Uterus (tissue), 3 donors: ENCODE measurements at regions not wholly inside any gene's neighbourhood (a gene's known extent, or its start where the extent isn't known, plus 50 kb on each side); places are given as distances from the start of the nearest gene placed in this dataset.
"Not testable (repeated sequence)": the region's sequence is repeated elsewhere in the genome, so short reads cannot be mapped to it uniquely, and the experiment has no call there.

Experiments
- DNase-seq, 2 donors: peaks; one replicate each; pipeline ENCODE4 v3.0.0-alpha.2; 2019 to 2020
- H3K27ac ChIP-seq, 2 donors: fragments of 200-600 bp; sonication (generic); 1 replicate in 1 of 2; 2 replicates in 1 of 2; pipeline ENCODE4 v1.5.1; 2016 to 2018
- H3K27me3 ChIP-seq, 2 donors: fragments of 200-600 bp; sonication (generic); one replicate each; pipeline ENCODE4 v1.5.1; 2018 to 2019; ENCODE audit warnings: control low read depth in 1 of 2
- H3K36me3 ChIP-seq, 2 donors: fragments of 200-600 bp; sonication (generic); one replicate each; pipeline ENCODE4 v1.5.1; 2019; ENCODE audit warnings: control low read depth in 1 of 2
- H3K4me1 ChIP-seq, 2 donors: fragments of 200-600 bp; sonication (generic); one replicate each; pipeline ENCODE4 v1.5.1; 2018 to 2019; ENCODE audit warnings: control low read depth in 1 of 2
- H3K4me3 ChIP-seq, 2 donors: fragments of 200-600 bp; sonication (generic); 1 replicate in 1 of 2; 2 replicates in 1 of 2; pipeline ENCODE4 v1.5.1; 2018 to 2019; ENCODE audit warnings: mild to moderate bottlenecking in 1 of 2
- H3K9me3 ChIP-seq, 2 donors: fragments of 200-600 bp; sonication (generic); one replicate each; pipeline ENCODE4 v1.5.1; 2019; ENCODE audit warnings: control low read depth in 1 of 2
- CTCF ChIP-seq, 4 experiments: fragments of 200-600 bp in 2 of 4; fragments of 450-650 bp in 2 of 4; sonication (generic) in 2 of 4; IDR thresholded peaks; one replicate each; pipeline ENCODE4 v1.5.1; 2016 to 2019; ENCODE audit warnings: antibody characterized with exemption in 4 of 4, mild to moderate bottlenecking in 2 of 4, moderate library complexity in 1 of 4
- POLR2A ChIP-seq, 2 donors: fragments of 450-650 bp; IDR thresholded peaks; one replicate each; pipeline ENCODE4 v1.6.1; 2016; ENCODE audit warnings: antibody characterized with exemption in 2 of 2, mild to moderate bottlenecking in 1 of 2, moderate library complexity in 1 of 2
- intact Hi-C: fragments of 100-400 bp; cut with DNase I; formaldehyde crosslinking; loops from one replicate; pipeline ENCODE4 v1.15.1; 2023; ENCODE audit warnings: low total_unique reads
- donor health status: DM: yes; HTN: yes; CAD: no.

DNA sequence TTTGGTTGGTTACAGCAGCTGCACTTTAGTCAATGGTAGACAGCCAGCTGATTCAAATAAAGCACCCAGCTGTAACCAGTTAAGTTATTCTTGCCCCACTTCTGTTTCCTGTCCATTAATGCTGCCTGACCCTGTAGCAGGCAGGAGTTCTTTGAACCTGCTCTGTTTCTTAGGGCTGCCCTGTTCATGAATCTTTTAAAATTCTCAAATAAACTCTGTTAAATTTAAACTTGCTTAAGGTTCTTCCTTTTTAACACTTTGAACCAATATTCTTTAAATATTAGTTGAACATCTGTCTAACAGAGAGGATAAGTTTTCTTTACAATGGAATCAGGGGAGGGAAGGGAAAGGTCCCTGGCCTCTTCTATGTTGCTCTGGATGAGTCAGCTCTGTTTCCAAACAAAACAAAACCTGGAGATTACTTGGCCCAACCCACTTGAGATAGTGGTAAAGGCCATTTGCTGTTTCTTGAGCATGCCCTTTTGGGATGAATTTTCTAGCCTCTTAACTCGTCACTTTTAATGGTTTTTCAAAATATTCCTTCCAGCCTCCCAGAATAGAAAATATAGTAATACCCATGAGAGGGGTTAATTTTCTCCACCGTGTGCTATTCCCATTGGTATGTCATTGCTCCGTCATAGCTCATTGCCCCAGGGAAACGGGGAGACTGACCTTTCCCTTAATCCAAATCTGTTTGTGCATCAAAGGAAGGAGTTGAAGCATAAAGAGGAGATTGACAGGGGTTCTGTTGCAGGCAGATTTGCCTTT is 112.1 kb upstream of the FHL2 start:
- Histone ChIP-seq H3K36me3 (no peaks in the 10 kb centered on the region), H3K9me3 (no peaks in the 10 kb centered on the region), H3K4me1 (no peaks in the 10 kb centered on the region), H3K4me3 (no peak overlapping the region), H3K27ac (no peak overlapping the region), H3K27me3 (no peaks in the 10 kb centered on the region)
- TF ChIP-seq POLR2A (IDR thresholded peaks at IDR 0.05) (no peak), CTCF (IDR thresholded peaks at IDR 0.05) (no peak)
- intact Hi-C loops, result no loop called here
- DNase-seq, result no peak

DNA sequence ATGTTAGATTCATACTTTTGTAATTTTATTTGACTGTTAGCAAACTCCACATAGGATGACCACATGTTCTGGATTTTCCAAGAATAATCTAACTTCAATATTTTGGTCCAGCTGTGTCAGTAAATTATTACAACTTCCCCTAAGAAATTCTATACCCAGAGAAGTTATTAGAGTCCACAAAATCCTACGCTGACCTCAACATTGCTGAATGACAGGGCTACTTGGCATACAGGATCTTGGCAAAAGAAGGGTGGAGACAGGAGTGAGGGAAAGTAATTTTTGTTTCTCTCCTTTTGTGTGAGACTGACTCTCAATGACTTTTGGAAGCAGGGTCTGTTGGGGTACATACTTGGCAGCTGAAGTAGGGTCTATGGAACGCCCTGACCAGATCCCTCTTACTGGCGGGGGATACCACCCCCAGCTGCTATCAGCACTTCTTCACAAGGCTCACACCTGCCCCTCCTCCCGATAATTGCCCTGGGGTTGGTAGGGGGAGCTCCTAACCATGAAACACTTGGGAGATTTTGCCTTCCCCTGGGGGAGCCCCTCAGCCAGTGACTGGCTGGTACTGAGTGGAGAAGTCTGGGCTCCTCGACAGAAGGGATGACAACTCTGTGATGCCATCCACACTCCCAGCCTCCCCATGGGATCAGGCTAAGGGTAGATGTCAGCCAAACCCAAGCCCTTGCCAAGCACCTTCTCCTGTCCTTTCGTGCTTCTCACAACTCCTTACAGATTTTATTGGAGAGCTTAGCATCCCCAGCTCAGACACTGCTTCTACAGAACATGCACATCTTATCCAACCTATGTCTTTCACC is 110.6 kb upstream of the FHL2 start:
- intact Hi-C loops, result no loop called here
- H3K27ac ChIP-seq, result no peak overlapping the region
- TF ChIP-seq CTCF (IDR thresholded peaks at IDR 0.05) (no peak), POLR2A (IDR thresholded peaks at IDR 0.05) (no peak)

DNA sequence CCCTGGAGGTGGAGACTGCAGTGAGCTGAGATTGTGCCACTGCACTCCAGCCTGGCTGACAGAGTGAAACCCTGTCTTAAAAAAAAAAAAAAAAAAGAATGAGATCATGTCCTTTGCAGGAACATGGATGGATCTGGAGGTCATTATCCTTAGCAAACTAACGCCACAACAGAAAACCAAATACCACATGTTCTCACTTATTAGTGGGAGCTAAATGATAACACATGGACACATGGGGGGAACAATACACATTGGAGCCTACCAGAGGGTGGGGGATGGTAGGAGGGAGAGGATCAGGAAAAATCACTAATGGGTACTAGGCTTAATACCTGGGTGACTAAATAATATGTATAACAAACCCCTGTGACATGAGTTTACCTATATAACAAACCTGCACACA is 108.0 kb upstream of the FHL2 start:
- DNase-seq, H3K27me3 ChIP-seq, intact Hi-C loops, H3K9me3 ChIP-seq, H3K4me3 ChIP-seq, H3K36me3 ChIP-seq, H3K4me1 ChIP-seq, H3K27ac ChIP-seq: not testable (repeated sequence)

More for the DNA sequence above, 110.6 kb upstream of the FHL2 start:
- H3K27me3 ChIP-seq, result no peaks in the 10 kb centered on the region
- H3K4me3 ChIP-seq, result no peak overlapping the region
- H3K36me3 ChIP-seq, result no peaks in the 10 kb centered on the region
- no peaks in the 10 kb centered on the region for H3K9me3 ChIP-seq
- DNase-seq, result no peak
- no peaks in the 10 kb centered on the region for H3K4me1 ChIP-seq

GRCh38 chr2:105504459-105504858 is 105.6 kb upstream of the FHL2 start:
- H3K4me3 ChIP-seq, result no peak overlapping the region
- no peak overlapping the region for H3K27ac ChIP-seq
- H3K27me3 ChIP-seq, result no peaks in the 10 kb centered on the region
- no peak for DNase-seq
- no peaks in the 10 kb centered on the region for H3K4me1 ChIP-seq
- no peak for TF ChIP-seq CTCF (IDR thresholded peaks at IDR 0.05)
- no peak for TF ChIP-seq POLR2A (IDR thresholded peaks at IDR 0.05)
- intact Hi-C loops, result no loop called here
- no peaks in the 10 kb centered on the region for H3K36me3 ChIP-seq
- no peaks in the 10 kb centered on the region for H3K9me3 ChIP-seq

- Histone ChIP-seq H3K36me3 (no peaks in the 10 kb centered on the region), H3K27me3 (no peaks in the 10 kb centered on the region), H3K9me3 (no peaks in the 10 kb centered on the region), H3K4me3 (no peak overlapping the region), H3K27ac (no peak overlapping the region), H3K4me1 (no peaks in the 10 kb centered on the region)
- intact Hi-C loops, result no loop called here
- TF ChIP-seq CTCF (IDR thresholded peaks at IDR 0.05) (no peak), POLR2A (IDR thresholded peaks at IDR 0.05) (no peak)
- DNase-seq, result no peak
These were observed 103.9 kb upstream of the FHL2 start for GRCh38 chr2:105502625-105503334.
